AG10803 (cell line): ENCODE measurements at regions not wholly inside any gene's neighbourhood (a gene's known extent, or its start where the extent isn't known, plus 50 kb on each side); places are given as distances from the start of the nearest gene placed in this dataset.

Experiments
- DNase-seq: peaks from one replicate; pipeline ENCODE4 v3.0.0; 2010; ENCODE audit warnings: low read depth
- H3K4me3 ChIP-seq: 2 replicates; pipeline ENCODE4 v1.5.1; 2011; ENCODE audit warnings: mild to moderate bottlenecking, low read length, control low read depth
- CTCF ChIP-seq: conservative IDR thresholded peaks from 2 replicates; pipeline ENCODE4 v1.5.1; 2011; ENCODE audit warnings: mild to moderate bottlenecking, low read length, control low read depth, inconsistent platforms

GRCh38 chr6:164195278-164195941, 780.9 kb downstream of the QKI start:
- peak; percentile 12 for DNase-seq
- no peak overlapping the region for H3K4me3 ChIP-seq
- TF ChIP-seq CTCF, result no peak

- TF ChIP-seq CTCF, result no peak
- H3K4me3 ChIP-seq, result no peak overlapping the region
- DNase-seq, result no peak
These were observed 774.3 kb downstream of the QKI start for GRCh38 chr6:164188861-164189260.

- no peak overlapping the region for H3K4me3 ChIP-seq
- DNase-seq, result no peak
- TF ChIP-seq CTCF, result no peak
These were observed 771.0 kb downstream of the QKI start for GRCh38 chr6:164185471-164185871.

GRCh38 chr6:164184410-164184809, 769.9 kb downstream of the QKI start:
- no peak for DNase-seq
- no peak overlapping the region for H3K4me3 ChIP-seq
- TF ChIP-seq CTCF, result no peak

GRCh38 chr6:164183556-164184123, 769.1 kb downstream of the QKI start:
- no peak overlapping the region for H3K4me3 ChIP-seq
- DNase-seq, result no peak
- TF ChIP-seq CTCF, result no peak

- no peak for DNase-seq
- no peak for TF ChIP-seq CTCF
- H3K4me3 ChIP-seq, result no peak overlapping the region
These were observed 764.3 kb downstream of the QKI start for GRCh38 chr6:164178679-164179332.

- no peak for TF ChIP-seq CTCF
- H3K4me3 ChIP-seq, result no peak overlapping the region
- DNase-seq, result no peak
These were observed 754.8 kb downstream of the QKI start for GRCh38 chr6:164169355-164169754.
